Effector memory CD8-positive, alpha-beta T cell (primary cell): ENCODE measurements at regions not wholly inside any gene's neighbourhood (a gene's known extent, or its start where the extent isn't known, plus 50 kb on each side); places are given as distances from the start of the nearest gene placed in this dataset.
"Not testable (repeated sequence)": the region's sequence is repeated elsewhere in the genome, so short reads cannot be mapped to it uniquely, and the experiment has no call there.

Experiments used
- ATAC-seq: fragments of 150-1000 bp; cut with Tn5 transposase; replicated peaks from 2 replicates; pipeline ENCODE4 v1.10.0; 2021; ENCODE audit warnings: mild to moderate bottlenecking, moderate library complexity
- DNase-seq, 3 experiments: peaks; one replicate each; pipeline ENCODE4 v3.0.0; 2021
- H3K27ac Mint-ChIP-seq, 2 donors: one replicate each; pipeline ENCODE4 v1.8.0; 2022; ENCODE audit warnings: mild to moderate bottlenecking in 2 of 2, mixed read lengths in 2 of 2, moderate library complexity in 2 of 2
- H3K27me3 Mint-ChIP-seq, 2 donors: one replicate each; pipeline ENCODE4 v1.8.0; 2022; ENCODE audit warnings: mixed read lengths in 2 of 2
- H3K36me3 Mint-ChIP-seq: one replicate; pipeline ENCODE4 v1.8.0; 2022; ENCODE audit warnings: mild to moderate bottlenecking, moderate library complexity, mixed read lengths; ENCODE audit not compliant: insufficient read depth
- H3K4me1 Mint-ChIP-seq, 2 donors: one replicate each; pipeline ENCODE4 v1.8.0; 2022; ENCODE audit warnings: low read depth in 2 of 2, mixed read lengths in 2 of 2
- H3K4me3 Mint-ChIP-seq, 2 donors: one replicate each; pipeline ENCODE4 v1.8.0; 2022; ENCODE audit warnings: mild to moderate bottlenecking in 2 of 2, mixed read lengths in 2 of 2, moderate library complexity in 2 of 2
- H3K9me3 Mint-ChIP-seq, 2 donors: one replicate each; pipeline ENCODE4 v1.8.0; 2022; ENCODE audit warnings: mixed read lengths in 2 of 2

- Mint-ChIP-seq H3K9me3 (no peaks in the 10 kb centered on the region), H3K27me3 (peaks cover 23 to 47% of the 10 kb centered on the region in 2 donors), H3K4me3 (no peak overlapping the region), H3K36me3 (no peaks in the 10 kb centered on the region), H3K4me1 (no peaks in the 10 kb centered on the region), H3K27ac (no peak overlapping the region)
- ATAC-seq (no peak), DNase-seq (no peak)
Observed at GRCh38 chr1:87979079-87979478, 650.4 kb downstream of the LMO4 start.

- ATAC-seq (no peak), DNase-seq (no peak)
- Mint-ChIP-seq H3K4me3 (no peak overlapping the region), H3K27me3 (peaks cover 23 to 52% of the 10 kb centered on the region in 2 donors), H3K27ac (no peak overlapping the region), H3K4me1 (no peaks in the 10 kb centered on the region), H3K36me3 (no peaks in the 10 kb centered on the region), H3K9me3 (no peaks in the 10 kb centered on the region)
Observed at GRCh38 chr1:87980494-87980893, 651.8 kb downstream of the LMO4 start.

GRCh38 chr1:87981386-87981785 is 652.7 kb downstream of the LMO4 start:
- Mint-ChIP-seq H3K9me3 (no peaks in the 10 kb centered on the region), H3K27ac (no peak overlapping the region), H3K27me3 (peaks cover 29 to 50% of the 10 kb centered on the region in 2 donors), H3K4me3 (no peak overlapping the region), H3K36me3 (no peaks in the 10 kb centered on the region), H3K4me1 (no peaks in the 10 kb centered on the region)
- DNase-seq (no peak), ATAC-seq (no peak)

- ATAC-seq (no peak), DNase-seq (no peak)
- no peaks in the 10 kb centered on the region for H3K9me3 Mint-ChIP-seq
- H3K4me3 Mint-ChIP-seq: no peak overlapping the region
- peaks cover 29 to 53% of the 10 kb centered on the region in 2 donors for H3K27me3 Mint-ChIP-seq
- no peak overlapping the region for H3K27ac Mint-ChIP-seq
- no peaks in the 10 kb centered on the region for H3K4me1 Mint-ChIP-seq
- H3K36me3 Mint-ChIP-seq: no peaks in the 10 kb centered on the region
Observed at GRCh38 chr1:87981810-87982209, 653.1 kb downstream of the LMO4 start.

- Mint-ChIP-seq H3K36me3 (no peaks in the 10 kb centered on the region), H3K4me1 (no peaks in the 10 kb centered on the region), H3K9me3 (no peaks in the 10 kb centered on the region), H3K4me3 (no peak overlapping the region), H3K27me3 (peaks cover 37 to 48% of the 10 kb centered on the region in 2 donors), H3K27ac (no peak overlapping the region)
- DNase-seq (no peak), ATAC-seq (no peak)
Observed at GRCh38 chr1:87983841-87984240, 655.2 kb downstream of the LMO4 start.

GRCh38 chr1:87985071-87985470 is 656.4 kb downstream of the LMO4 start:
- ATAC-seq (no peak), DNase-seq (no peak)
- Mint-ChIP-seq H3K27ac (no peak overlapping the region), H3K27me3 (peaks cover 33 to 42% of the 10 kb centered on the region in 2 donors), H3K9me3 (no peaks in the 10 kb centered on the region), H3K4me3 (no peak overlapping the region), H3K4me1 (no peaks in the 10 kb centered on the region), H3K36me3 (no peaks in the 10 kb centered on the region)

- ATAC-seq: no peak
- Mint-ChIP-seq H3K4me3 (no peak overlapping the region), H3K27me3 (peaks cover 28 to 42% of the 10 kb centered on the region in 2 donors), H3K36me3 (no peaks in the 10 kb centered on the region), H3K4me1 (no peaks in the 10 kb centered on the region), H3K27ac (no peak overlapping the region), H3K9me3 (no peaks in the 10 kb centered on the region)
- no peak for DNase-seq
Observed at GRCh38 chr1:87986130-87986866, 657.6 kb downstream of the LMO4 start.

- Mint-ChIP-seq H3K27me3 (peaks cover 18 to 24% of the 10 kb centered on the region in 2 donors), H3K9me3 (no peaks in the 10 kb centered on the region), H3K4me3 (no peak overlapping the region), H3K27ac (no peak overlapping the region), H3K4me1 (no peaks in the 10 kb centered on the region), H3K36me3 (no peaks in the 10 kb centered on the region)
- DNase-seq (no peak), ATAC-seq (no peak)
Observed at GRCh38 chr1:87989346-87989745, 660.7 kb downstream of the LMO4 start.

GRCh38 chr1:87992536-87992935 is 663.9 kb downstream of the LMO4 start:
- not testable (repeated sequence) for H3K9me3 Mint-ChIP-seq, H3K27me3 Mint-ChIP-seq, H3K4me1 Mint-ChIP-seq, H3K27ac Mint-ChIP-seq, H3K36me3 Mint-ChIP-seq, H3K4me3 Mint-ChIP-seq, DNase-seq, ATAC-seq

- no peaks in the 10 kb centered on the region for H3K4me1 Mint-ChIP-seq
- H3K4me3 Mint-ChIP-seq: no peak overlapping the region
- ATAC-seq: no peak
- no peaks in the 10 kb centered on the region for H3K36me3 Mint-ChIP-seq
- H3K27ac Mint-ChIP-seq: no peak overlapping the region
- peaks cover 0 to 6% of the 10 kb centered on the region in 2 donors for H3K27me3 Mint-ChIP-seq
- no peaks in the 10 kb centered on the region for H3K9me3 Mint-ChIP-seq
- DNase-seq: no peak
Observed at GRCh38 chr1:87993051-87993450, 664.4 kb downstream of the LMO4 start.

- no peak for ATAC-seq
- Mint-ChIP-seq H3K27ac (no peak overlapping the region), H3K4me3 (no peak overlapping the region), H3K27me3 (peaks cover 0 to 4% of the 10 kb centered on the region in 2 donors), H3K36me3 (no peaks in the 10 kb centered on the region), H3K4me1 (no peaks in the 10 kb centered on the region), H3K9me3 (no peaks in the 10 kb centered on the region)
- no peak for DNase-seq
Observed at GRCh38 chr1:87999852-88000251, 671.2 kb downstream of the LMO4 start.

GRCh38 chr1:88001460-88001859 is 672.8 kb downstream of the LMO4 start:
- Mint-ChIP-seq H3K4me1 (no peaks in the 10 kb centered on the region), H3K4me3 (no peak overlapping the region), H3K36me3 (no peaks in the 10 kb centered on the region), H3K9me3 (no peaks in the 10 kb centered on the region), H3K27ac (no peak overlapping the region), H3K27me3 (peaks cover 0 to 4% of the 10 kb centered on the region in 2 donors)
- DNase-seq (no peak), ATAC-seq (no peak)

GRCh38 chr1:88003255-88003654 is 674.6 kb downstream of the LMO4 start:
- no peaks in the 10 kb centered on the region for H3K4me1 Mint-ChIP-seq
- H3K27ac Mint-ChIP-seq: no peak overlapping the region
- no peak for DNase-seq
- H3K36me3 Mint-ChIP-seq: no peaks in the 10 kb centered on the region
- no peak for ATAC-seq
- no peaks in the 10 kb centered on the region for H3K9me3 Mint-ChIP-seq
- H3K27me3 Mint-ChIP-seq: peaks cover 0 to 4% of the 10 kb centered on the region in 2 donors
- no peak overlapping the region for H3K4me3 Mint-ChIP-seq

GRCh38 chr1:88009916-88010315 is 674.2 kb upstream of the PKN2 start:
- Mint-ChIP-seq H3K36me3 (no peaks in the 10 kb centered on the region), H3K27me3 (no peaks in the 10 kb centered on the region), H3K4me1 (no peaks in the 10 kb centered on the region), H3K9me3 (no peaks in the 10 kb centered on the region), H3K27ac (no peak overlapping the region), H3K4me3 (no peak overlapping the region)
- DNase-seq (no peak), ATAC-seq (no peak)
